Renal pelvis (tissue), 1 donor: ENCODE measurements at regions not wholly inside any gene's neighbourhood (a gene's known extent, or its start where the extent isn't known, plus 50 kb on each side); places are given as distances from the start of the nearest gene placed in this dataset.
A peak's percentile ranks its signal among the peaks of the same experiment; 100 is the strongest.

Source experiments
- DNase-seq: peaks from one replicate; pipeline ENCODE4 v3.0.0-alpha.2; 2013

- DNase-seq: no peak
Measured at GRCh38 chr2:234640657-234641056, 143.8 kb upstream of the ARL4C start.

DNA sequence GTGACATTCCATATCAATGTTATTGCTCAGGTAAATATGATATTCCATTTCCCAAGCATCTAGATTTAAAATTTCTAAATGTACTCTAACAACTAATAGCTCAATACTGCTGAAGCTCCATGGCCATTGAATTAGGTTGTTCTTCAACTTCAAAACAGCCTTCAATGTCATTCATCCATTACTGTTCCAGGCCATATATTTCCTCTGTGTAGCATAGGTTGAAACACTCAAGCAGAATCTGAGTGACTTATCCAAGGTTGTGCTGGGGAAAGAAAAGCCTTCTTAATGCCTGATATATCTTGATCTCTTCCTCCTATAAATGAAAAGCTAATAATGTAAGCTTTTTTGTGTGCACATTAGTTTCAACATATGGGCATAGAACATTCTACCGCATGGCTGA, 142.1 kb upstream of the ARL4C start:
- peak; percentile 31 for DNase-seq

- no peak for DNase-seq
Measured at GRCh38 chr2:234635284-234635683, 138.4 kb upstream of the ARL4C start.

- DNase-seq: no peak
Measured at GRCh38 chr2:234633581-234634230, 136.8 kb upstream of the ARL4C start.

- DNase-seq: no peak
Measured at GRCh38 chr2:234632527-234633391, 135.9 kb upstream of the ARL4C start.

DNA sequence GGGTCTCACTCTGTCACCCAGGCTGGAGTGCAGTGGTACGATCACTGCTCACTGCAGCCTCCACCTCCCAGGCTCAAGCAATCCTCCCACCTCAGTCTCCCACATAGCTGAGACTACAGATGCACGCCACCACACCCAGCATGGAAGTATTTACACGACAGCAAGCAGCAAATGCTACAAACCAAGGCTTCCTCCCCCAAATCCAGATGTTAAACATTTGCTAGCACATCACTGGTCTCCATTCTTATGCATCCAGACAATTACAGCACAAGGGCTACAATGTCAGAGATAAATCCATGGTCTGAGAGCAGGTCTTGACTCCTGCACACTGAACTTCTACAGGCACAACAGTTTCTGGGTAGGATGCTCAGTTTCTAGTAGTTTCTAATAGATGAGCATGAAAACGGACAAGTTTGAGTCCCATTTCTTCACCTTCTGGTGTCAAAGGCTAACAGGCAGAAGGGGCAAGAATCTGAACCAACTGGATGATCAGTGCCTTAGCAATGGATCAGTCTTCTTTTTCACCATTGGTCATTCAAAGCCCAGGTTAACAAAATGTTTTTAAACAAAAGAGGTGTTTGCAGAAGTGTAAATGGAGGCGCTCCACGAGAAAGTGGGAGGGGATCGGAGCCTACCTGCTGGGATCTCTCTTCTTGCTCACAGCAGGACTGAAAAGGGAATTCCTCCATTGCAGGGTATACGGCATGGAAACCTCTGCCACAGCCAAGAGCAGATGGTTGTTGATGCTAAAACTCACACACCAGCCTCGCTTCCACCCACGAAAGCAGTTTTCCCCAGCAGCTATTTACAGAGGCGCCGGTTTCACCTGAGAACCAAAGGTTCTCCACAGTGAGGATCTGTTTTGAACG, 135.0 kb upstream of the ARL4C start:
- no peak for DNase-seq

DNA sequence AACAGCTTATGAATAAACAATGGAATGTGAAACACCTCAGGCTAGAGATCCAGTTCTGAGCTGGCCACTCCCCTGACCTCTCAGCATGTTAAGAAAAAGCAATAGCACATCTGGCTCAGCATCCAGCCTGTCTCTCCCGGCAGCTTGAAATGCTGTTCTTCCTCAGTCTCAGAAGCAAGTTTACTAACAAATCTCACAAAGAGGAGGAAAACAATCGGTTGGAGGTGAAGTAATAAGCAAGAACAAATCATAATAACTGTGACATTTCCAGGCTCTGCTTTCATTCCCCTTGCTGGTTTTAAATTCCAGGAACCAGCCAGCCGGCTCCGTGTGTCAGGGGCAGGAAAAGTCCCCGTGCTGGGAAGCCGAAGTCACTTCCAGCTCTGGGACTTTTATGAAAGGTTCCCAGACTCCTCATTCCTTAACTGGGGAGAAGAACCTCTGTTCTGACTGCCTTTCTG, 133.9 kb upstream of the ARL4C start:
- peak; percentile 56 for DNase-seq

DNA sequence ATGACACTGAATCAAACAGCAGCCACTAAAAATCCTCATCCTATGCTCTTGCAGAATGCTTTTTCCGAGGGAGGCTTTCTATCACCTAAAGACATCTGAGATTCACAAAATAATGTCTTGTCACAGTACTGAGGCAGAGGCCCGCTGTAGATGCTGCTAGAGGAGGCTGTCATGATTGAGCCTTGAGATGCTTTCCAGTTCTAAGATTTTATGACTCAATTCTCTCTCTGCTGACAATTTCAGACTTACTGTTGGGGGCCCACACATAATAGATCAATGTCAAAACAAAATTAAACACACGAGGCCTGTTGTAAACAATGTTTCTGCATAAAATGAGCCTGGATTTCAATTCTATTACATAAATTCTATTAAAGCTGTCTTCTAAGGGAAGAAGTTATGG, 132.7 kb upstream of the ARL4C start:
- DNase-seq: peak; percentile 16

DNA sequence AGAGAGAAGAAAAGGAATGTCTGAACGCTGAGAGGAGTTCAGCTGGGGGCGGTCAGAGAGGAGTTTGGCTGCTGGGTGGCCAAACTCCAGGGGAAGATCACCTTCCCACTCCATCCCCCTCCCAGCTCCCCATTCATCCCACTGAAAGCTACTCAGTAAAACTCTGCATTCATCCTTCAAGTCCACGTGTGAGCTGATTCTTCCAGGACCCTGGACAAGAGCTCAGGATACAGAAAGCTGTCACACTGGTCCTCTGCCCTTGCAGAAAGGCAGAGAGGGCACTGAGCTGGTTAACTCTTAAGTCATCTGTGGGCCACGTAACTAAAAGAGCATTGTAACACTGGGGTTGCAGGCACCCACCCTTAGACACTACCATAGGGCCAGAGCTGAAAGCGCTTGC, 132.1 kb upstream of the ARL4C start:
- no peak for DNase-seq

- no peak for DNase-seq
Measured at GRCh38 chr2:234627308-234627707, 130.4 kb upstream of the ARL4C start.

GRCh38 chr2:234626566-234627130, 129.8 kb upstream of the ARL4C start:
- no peak for DNase-seq

DNA sequence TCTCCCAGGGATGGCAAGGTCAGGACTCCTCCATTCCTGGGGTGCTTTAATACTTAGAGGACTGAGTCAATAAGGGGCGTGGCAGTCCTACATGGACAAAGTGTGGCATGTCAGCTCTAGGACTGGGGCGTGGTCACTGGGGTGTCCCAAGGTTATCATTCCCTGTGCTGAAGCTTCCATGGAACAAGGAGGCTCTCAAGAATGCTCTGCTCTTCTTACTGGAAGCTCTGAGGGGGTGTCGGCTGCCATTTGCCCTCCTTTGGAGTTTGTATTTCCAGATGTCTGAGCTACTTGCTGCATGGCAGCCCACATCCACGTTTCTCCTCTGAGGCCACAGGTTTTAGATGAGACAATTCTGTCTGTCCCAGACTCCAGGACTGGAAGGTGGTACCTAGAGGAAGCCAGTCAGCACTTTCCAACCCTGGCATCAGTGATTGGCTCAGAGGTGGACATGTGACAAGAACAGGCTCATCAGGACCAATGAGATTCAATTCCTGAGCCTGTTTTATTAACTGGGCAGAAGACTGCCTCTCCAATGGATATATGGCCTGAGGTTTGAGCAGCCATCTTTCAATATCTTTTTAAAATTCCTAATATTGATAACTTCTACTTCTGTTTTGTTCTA, 128.9 kb upstream of the ARL4C start:
- no peak for DNase-seq

- no peak for DNase-seq
Measured at GRCh38 chr2:234623521-234623991, 126.7 kb upstream of the ARL4C start.

GRCh38 chr2:234621120-234621519, 124.2 kb upstream of the ARL4C start:
- no peak for DNase-seq

- DNase-seq: no peak
Measured at GRCh38 chr2:234620018-234620417, 123.1 kb upstream of the ARL4C start.

GRCh38 chr2:234615643-234616356, 118.9 kb upstream of the ARL4C start:
- DNase-seq: no peak

DNA sequence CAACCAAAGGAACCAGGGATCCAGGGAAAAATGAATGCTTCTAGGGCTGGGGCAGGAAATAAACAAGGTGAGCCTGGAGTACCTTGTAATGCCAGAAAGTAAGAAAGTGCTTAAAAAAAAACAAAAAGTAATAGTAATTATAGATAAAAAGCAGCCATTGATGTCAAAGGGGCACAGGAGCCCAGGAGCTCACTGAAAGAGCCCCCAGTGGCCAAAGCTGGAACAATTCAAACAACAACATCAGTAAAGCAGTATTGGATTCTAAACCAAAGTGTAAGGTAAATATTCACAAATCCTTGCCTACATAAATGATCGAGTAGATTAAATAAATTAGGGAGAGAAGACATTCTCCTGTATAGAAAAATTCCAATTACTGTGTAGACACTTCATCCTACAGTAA, 114.3 kb upstream of the ARL4C start:
- DNase-seq: no peak

GRCh38 chr2:234608946-234609345, 112.1 kb upstream of the ARL4C start:
- DNase-seq: no peak

DNA sequence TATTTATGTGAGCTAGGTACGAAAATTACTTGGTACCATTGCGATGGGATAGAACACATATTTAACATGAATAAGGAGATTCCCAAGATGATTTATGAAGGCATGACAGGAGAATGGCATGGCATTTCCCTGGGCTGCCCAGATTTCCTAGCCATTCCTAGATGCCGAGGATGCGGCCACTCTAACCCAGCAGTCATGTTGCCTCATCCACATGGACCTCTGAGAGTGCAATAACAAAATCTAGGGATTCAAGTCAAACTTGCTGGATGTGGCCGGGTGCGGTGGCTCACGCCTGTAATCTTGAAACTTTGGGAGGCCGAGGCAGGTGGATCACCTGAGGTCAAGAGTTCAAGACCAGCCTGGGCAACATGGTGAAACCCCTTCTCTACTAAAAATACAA, 110.8 kb upstream of the ARL4C start:
- no peak for DNase-seq

DNA sequence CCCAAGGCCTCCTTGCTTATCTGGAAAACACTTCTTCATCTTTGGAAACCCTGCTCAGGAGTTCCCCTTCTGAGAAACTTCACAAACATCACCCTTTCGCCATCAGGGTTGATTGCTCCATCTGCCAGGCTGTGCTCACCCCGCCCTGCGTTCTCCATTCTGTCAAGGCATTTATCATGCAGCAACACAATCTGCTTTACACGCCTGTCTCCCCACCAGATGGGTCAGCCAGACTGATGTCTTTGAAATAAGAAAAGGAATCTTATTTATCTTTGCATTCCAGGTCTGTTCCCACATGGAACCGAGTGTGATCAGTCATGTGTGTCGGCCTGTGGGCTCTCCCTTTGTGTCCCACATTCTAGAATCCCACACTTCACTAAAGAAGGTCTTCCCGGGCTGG, 110.0 kb upstream of the ARL4C start:
- peak; percentile 41 for DNase-seq

DNA sequence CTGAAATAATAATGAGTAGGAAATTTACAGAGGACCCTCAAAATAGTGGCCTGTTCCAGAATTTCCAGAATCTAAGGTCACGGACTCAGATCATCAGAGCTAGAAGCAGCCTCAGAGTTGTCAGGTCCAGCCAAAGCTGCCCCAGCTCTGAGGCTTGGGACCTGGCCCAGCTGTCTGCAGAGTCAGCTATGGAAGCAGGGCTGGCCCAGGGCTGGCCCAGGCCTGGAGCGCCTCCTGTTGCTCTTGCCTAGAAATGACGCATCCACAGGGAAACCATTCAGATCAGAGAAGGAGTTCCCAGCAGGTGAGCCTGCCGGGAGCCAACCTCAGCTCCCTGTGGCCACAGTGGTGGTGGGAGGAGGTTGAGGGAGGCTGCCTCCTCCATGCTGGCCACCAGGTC, 106.7 kb upstream of the ARL4C start:
- no peak for DNase-seq
